GM19324 (cell line): ENCODE measurements at regions not wholly inside any gene's neighbourhood (a gene's known extent, or its start where the extent isn't known, plus 50 kb on each side); places are given as distances from the start of the nearest gene placed in this dataset.
A peak's percentile ranks its signal among the peaks of the same experiment; 100 is the strongest.

Experiments used
- ATAC-seq: cut with Tn5 transposase; IDR thresholded peaks from one replicate; pipeline ENCODE4 v1.9.1; 2021; ENCODE audit warnings: mild to moderate bottlenecking, moderate library complexity; ENCODE audit not compliant: unreplicated experiment, low FRiP score

DNA sequence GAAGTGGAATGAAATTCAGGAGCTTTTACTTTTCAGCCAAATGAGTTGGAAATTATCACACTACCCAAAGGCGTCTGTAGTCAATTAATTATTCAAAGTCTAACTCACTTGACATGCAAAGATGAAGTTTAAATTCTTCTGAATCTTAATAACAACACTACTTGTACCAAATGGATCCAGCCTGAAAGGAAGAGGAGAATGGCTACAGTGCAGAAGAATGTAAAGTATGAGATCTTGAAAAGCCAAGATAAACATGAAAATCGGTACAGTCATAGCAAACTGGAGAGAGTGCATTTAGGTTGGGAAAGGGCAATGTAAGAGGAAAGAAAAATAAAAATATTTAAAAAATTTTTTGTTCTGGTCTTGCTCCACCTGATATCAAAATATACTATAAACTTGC is 195.5 kb downstream of the SIM1 start:
- ATAC-seq, result no peak

DNA sequence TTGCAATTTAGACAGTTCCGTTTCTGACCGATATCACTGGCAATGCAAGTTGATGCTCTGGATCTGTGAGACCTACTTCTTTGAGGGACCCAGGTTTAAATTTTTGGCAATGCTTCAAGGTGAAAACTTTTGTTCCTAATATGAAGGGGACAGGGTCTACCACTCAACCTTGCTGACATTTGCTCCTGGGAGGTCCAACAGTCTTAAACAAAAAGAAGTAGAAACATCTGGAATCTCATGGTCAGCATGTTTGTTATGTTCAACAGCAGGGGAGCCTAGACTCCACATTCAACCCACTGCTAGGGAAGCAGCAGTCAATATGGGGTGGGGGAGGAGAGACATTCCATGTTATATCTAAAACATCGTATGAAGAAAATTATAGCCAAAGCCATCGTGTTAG is 196.4 kb downstream of the SIM1 start:
- ATAC-seq, result no peak

DNA sequence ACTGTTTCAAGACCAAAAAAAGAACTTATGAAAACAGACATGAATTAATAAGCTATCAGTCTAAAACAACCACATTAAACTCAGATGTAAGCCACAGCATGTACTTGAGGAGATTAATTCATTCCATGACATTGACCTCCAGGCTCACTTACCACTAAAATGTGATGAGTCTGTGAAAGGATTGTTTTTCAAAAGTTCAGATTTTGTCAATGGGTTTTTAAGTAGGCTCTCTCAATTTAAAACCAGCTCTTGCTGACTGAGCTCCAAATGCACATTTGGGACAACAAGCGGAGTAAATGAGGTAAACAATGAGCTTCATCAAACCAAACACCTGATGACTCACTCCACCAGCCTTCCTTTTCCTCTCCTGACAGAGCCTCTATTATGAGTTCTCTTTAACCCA is 197.0 kb downstream of the SIM1 start:
- no peak for ATAC-seq

DNA sequence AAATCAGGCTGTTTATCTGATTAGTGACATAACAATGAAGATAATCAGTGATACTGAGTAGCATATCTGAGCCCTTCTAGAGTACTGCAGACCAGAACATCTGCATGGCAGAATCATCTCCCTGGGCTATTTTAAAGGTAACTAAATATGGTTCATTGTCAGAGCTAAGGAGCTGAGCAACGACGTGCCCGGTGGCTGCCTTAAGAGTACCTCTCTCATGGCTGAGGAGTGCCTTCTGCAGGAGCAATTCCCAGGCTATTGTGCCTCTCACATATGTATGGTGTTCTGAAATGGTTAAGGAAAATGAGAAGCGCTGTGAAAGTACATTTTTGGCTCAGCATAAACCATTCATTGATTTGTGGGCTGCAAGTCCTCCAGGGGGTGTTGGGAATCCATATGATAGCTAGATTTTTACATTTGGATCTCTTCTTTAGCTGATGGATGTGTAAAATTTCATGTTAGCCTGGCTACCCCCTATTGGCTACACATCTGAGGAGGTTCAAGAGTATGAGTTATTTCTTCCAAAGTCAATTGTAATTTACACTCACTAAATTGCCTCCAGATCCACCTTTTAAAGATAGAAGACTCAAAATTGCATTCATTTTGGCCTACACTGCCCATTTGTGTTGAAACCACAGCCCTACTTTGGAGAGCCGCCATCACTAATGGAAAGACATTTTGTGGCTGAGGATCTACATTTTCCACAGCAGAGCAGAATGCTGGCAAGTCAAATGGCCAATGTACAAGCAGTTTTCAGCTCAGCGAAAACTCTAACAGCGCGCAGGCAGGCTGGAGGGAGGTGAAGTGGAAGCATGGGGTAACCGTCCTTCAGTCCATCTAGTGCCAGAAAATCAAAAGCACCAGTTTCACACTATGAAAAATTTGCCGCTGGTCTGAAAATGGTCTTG is 198.0 kb downstream of the SIM1 start:
- ATAC-seq, result no peak

DNA sequence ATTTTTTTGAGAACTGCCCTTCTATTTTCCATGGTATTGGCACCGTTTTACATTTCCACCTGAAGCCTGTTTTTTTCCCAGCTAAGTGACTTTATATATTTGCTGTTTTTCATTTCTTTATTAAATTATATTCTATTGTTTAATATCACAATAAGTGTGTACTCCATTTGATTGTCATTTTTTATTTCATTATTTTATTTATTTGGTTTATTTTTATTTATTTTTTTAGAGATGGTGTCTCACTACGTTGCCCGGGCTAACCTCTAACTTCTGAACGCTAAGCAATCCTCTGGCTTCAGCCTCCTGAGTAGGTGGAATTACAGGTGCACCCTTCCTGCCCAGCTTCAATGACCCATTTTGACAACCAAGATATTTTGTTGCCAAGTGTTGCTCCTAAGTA is 202.6 kb downstream of the SIM1 start:
- ATAC-seq, result no peak

DNA sequence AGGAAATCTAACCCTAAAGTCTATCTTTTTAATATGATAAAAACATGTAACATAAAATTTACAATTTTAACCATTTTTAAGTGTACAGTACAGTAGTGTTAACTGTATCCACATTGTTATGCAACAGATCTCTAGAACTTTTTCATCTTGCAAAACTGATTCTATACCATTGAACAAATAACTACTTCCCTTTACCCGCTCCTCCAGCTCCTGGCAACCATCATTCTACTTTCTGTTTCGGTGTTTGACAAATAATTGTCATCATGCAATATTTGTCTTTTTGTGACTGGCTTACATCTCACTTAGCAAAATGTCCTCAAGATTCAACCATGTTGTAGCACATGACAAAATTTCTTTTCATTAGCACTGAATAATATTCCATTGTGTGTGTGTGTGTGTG is 203.2 kb downstream of the SIM1 start:
- peak; percentile 34 for ATAC-seq

DNA sequence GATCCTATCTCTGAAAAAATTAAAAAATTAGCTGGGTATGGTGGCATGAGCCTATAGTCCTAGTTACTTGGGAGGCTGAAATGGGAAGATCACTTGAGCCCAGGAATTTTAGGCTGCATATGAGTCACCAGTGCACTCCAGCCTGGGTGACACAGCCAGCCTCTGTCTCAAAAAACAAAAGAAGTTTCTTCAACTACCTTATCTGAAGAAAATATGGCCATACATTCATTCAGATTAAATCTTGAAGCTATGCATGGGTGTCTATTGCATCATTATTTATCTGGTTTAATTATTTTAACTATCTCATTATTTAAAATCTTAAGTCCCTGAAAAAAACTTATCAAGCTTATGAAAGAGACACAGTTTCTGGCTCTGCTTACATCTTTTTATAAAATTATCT is 204.1 kb downstream of the SIM1 start:
- no peak for ATAC-seq

DNA sequence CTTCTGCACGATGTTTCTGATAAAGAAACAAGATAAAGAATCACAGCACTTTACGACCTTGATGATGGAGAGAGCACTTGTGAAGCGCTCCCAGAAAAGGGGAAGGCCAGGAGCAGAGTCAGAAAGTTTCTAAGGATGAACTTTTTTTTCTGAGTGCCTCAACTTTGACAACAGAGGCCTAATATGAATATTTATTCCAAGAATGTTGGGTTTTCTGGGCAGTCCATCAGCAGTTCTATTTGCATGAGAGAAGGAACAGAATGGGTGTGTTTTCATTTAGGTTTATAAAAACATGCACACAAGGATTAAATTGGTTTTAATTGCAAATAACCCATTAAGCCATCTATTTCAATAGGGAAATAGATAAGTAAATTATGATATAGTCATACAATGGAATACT is 204.9 kb downstream of the SIM1 start:
- no peak for ATAC-seq

DNA sequence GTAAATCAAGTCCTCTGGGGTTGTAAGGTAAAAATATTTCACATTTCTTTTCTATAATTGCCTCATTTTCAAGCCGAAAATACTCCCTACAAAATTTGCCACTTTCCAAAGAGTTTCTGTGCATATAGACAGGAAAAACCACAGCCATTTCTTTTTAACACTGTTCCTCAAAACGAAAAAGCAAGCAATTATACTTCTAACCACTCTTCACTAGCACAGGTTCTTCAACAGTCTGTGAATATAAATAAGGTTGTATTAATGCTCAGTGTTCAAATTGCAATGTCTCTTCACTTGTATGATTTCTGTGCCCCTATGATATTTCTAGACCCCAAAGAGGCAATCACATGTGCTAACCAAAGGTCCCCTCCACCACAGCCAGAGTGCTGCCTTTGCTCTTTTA is 206.0 kb downstream of the SIM1 start:
- peak; percentile 43 for ATAC-seq

DNA sequence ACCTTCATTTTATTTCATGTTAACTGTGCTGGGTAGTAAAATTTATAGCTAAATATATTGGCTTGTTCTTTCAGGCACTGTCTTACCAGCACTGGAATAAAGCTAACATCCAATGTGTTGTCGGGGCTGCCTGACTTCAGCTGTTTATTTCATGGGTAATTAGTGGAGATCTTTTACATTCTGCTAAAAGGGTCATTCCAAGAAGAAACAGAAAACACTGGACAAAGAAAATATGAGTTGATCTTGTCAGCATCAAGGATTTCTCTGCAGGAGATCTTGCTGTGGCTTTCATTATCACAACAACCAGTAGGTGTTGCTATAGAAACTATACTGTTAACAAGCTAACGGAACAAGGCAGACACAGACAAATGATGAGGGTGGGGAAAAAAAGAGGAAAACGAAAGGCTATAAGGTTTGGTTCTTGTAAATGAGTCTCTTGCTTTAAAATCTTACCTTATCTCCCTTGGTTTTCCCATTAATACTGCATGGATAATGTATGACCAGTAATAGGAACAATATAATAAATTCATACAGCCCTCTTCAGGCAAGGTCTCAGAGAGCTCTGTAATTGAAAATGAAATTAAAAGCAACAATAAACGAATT is 206.8 kb downstream of the SIM1 start:
- peak; percentile 88 for ATAC-seq

DNA sequence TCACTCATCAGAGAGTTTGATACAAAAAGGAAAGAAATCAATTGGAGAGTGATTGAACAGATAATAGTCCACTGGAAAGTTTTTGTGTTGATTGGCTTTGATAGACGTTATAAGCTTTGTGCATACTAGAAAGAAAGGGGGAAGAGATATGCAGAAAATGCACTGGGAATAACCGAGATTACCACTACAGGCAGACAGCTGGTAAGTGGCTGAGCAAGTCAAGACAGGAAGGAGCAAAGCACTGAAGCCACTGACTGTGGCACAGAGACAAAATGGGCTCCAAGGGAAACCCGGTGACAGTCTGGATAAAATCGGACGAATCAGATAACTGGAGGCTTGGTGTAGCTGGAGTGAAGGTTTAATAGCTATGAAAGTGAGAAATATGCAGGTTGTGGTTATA is 209.0 kb downstream of the SIM1 start:
- ATAC-seq, result no peak

DNA sequence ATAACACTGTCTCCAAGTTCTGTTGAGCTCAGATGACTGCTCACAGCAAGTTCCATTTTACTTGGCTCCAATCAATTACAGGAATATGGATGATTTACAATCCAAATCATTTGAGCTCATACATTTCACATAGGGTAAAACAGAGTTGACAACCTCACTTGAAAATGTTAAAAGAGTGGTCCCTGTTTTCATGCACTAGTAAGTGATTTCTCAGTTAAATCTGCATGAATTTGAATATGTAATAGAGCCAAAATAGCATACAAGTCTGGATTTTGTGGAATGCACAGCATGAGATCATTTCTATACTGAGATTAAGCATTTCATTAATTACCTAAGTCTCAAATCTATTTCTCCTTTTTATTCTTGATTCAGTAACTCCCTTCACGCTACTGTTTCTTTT is 217.6 kb downstream of the SIM1 start:
- ATAC-seq, result no peak

DNA sequence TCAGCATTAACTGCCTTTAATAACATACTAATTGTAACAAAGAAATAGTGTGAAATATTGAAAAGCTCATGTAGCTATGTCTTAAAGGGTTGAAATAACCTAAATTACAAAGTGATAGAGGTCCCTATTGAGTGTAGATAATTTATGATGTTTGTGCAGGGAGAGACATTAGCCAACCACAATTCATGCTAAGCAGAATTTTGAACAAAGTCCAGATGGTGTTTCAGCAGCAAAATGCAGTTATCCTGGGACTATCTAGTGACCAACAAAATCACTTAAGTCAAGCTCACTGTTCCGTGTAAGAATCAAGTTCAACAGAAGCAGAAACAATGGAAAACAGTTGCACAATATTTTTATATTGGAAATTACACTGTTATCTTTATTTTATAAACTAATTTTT is 218.5 kb downstream of the SIM1 start:
- ATAC-seq, result no peak

DNA sequence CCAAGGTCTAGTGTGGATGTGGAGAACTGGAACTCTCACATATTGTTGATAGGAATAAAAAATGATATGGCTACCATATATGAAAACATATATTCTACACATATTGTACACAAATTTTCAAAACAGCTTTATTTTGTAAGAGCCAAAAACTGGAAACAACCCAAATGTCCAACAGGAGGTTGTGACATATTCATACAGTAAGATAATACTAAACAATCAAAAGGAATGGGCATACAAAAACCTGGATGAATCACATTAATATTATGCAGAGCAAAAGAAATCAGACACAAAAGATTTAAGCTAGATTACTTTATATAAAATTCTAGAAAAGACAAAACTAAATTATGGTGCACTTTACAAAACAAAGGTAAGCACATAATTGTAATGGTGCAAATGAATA is 223.9 kb downstream of the SIM1 start:
- ATAC-seq, result no peak

DNA sequence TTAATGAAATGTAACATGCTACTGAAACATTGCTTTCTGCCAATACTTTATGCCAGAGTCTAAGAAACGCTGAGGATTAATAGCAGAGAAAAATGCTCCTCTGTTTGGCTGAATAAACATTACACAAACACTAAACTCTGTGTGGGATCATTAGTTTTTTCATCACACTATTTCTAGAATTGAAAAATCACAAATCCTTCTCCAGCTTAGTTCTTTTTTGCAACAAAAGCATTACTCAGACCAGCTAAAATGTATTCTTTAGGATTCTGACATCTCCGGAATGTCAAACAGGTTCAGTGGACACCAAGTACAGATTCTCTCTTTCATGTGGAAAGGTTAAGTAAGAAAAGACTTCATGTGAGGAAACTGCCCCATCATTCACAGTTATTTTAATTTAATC is 226.9 kb downstream of the SIM1 start:
- no peak for ATAC-seq

DNA sequence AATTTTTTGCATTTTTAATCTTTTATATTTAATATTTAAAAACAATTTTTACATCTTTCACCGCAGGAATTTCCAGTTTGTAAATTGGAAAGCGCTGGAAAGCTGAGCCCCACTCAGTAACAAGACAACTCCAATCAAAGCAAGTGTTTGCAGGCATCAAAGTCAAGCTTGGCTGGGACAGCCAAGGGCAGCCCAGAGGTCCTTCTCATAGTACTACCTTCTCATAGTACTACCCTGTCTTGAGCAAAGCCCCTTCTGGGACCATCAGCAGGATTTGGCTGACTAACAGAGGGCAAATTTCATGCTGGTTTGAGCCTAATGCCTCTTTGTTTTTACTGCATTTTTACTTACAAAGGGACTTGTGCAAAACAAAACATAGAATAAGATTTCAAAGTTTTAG is 228.3 kb downstream of the SIM1 start:
- no peak for ATAC-seq

DNA sequence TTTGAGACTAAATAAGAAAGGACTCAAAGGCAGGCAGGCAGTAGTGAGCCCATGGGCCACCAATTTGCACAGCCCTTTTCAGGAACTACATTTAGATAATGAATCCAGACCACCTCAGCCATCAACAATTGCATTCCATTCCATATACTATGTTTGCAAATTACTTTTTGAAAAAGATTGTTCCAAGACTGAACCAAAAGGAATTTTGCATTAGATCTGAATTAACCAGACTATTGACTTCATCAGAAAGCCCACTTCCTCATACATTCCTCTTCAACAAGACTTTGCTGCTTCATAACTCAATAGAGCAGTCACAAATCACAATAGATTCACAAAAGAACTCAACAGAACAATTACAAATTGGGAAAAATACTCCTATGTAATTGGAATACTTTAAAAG is 229.1 kb downstream of the SIM1 start:
- ATAC-seq, result no peak

DNA sequence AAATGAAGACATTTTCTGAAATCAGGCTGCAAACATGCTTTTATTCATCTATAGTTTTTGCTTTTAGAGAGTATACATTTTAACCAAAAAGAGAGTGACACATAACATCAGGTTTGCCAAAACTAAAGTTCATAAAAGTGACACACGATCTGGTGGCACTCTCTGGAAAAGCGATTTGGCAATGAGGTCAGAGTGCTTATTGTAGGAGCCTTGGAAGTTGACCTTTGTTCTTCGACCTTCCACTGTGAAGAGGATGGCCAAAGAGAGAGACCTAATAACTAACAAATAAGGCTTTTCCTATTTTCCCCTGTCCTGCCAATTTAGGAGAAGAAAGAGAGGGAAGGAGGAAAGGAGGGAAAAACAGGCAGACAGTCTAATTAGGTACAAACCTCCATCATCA is 230.1 kb downstream of the SIM1 start:
- ATAC-seq, result no peak

DNA sequence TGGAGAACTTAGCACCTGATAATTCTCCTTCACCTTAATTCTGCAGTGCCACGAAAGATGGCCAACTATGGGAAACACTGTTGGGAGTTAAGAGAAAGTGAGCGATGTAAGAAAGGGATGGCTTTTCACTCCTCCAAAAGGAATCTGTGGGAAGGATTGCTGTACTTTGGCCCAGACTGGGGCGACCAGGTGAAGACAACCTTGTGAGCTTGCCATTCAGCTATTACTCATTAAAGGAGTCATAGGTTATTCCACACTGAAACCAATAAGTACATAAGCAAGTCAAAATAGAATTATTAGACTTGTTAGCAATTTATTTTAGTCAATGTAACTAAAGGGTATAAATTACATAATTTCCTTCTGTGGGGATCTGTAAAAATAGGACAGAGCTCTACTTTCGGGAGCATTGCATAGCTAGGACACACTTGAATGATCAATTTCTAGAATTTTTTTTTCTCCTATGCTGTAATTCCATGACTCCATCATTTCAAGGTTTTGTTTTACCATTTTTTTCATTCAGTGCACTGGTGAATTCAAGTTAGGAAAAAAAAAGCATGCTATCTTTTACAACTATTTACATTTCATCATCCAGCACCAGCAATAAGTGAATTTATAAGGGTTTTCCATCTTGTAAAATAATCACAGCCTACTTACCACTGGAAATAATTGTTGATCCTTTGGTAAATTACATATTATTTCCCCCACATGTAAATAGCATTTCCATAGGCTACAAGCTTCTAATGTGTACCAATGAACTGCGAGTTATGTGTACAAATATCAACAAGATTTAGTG is 231.7 kb downstream of the SIM1 start:
- no peak for ATAC-seq

DNA sequence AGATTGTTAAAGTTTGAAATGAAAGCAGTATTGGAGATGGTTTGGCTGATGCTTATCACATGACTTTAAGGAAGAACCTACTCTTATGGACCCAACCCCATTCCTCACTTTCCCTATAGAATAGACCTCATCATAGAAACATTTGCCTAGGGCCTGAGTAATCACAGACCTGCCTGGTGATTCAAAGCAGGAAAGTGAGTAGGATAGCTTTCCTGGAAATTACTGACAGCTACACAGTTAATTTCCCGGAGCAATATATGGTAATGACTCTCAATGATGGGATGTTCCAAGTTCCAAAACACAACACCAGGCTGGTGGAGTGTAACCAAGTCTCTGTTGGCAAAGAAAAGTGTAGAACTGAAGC is 233.8 kb downstream of the SIM1 start:
- no peak for ATAC-seq

DNA sequence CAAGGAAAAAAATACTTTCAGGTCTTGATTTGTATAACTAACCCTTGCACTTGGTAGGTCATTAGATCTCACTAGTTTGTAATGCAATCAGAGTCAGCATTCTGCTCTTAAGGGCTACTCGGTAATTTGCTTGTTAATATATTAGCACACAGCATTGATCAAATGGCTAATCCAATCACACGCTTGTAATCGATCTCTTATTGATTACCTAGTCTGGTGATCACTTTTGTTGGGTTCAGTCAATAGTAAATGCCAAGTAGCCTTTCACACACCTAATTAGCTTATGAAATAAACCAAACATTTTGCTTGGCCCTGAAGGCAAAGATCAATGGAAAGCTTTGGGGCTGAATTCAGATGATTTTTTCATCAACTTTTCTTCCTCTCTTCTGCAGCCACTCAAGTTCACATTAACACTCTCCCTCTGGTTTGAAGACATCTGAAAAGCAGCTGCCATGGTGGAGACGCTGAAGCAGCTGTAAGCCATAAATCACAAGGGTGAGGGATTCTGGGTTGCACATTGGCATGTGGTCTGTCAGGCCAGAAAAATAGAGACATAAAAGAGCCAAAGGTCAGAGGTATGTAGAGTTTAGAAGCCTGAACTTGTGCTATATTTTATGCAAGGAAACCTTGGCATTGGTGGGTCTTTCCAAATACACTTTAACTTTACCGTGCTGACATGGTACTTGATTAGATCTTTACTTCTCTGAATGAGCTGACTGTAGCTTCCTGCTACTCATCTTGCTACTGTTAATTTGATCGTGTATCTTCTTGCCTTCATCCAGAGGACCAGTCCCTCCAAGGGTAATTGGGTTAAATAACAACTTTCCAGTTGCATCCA is 234.4 kb downstream of the SIM1 start:
- ATAC-seq, result no peak
